HEK293 (cell line): ENCODE measurements at regions not wholly inside any gene's neighbourhood (a gene's known extent, or its start where the extent isn't known, plus 50 kb on each side); places are given as distances from the start of the nearest gene placed in this dataset.

ENCODE experiments used
- MYNN ChIP-seq: fragments of 450-650 bp; formaldehyde crosslinking; IDR thresholded peaks from 2 replicates; pipeline ENCODE4 v1.5.1; 2016; ENCODE audit warnings: missing biosample characterization, missing genetic modification characterization, borderline replicate concordance
- PRDM1 ChIP-seq: fragments of 450-650 bp; formaldehyde crosslinking; IDR thresholded peaks from 2 replicates; pipeline ENCODE4; 2016; ENCODE audit warnings: missing biosample characterization, missing genetic modification characterization
- TCF7L2 ChIP-seq: IDR thresholded peaks from 2 replicates; pipeline ENCODE4 v1.6.1; 2011; ENCODE audit warnings: low read depth, mild to moderate bottlenecking, inconsistent platforms, low read length, moderate library complexity, borderline replicate concordance
- ZBTB17 ChIP-seq: fragments of 450-650 bp; formaldehyde crosslinking; IDR thresholded peaks from 2 replicates; pipeline ENCODE4 v1.5.1; 2016; ENCODE audit warnings: missing biosample characterization, missing genetic modification characterization
- ZIC2 ChIP-seq: fragments of 450-650 bp; formaldehyde crosslinking; IDR thresholded peaks from 2 replicates; pipeline ENCODE4 v1.5.1; 2016; ENCODE audit warnings: missing biosample characterization, missing genetic modification characterization
- ZNF175 ChIP-seq: fragments of 450-650 bp; formaldehyde crosslinking; IDR thresholded peaks from 2 replicates; pipeline ENCODE4 v1.5.1; 2016; ENCODE audit warnings: missing biosample characterization, missing genetic modification characterization
- ZNF350 ChIP-seq: fragments of 450-650 bp; formaldehyde crosslinking; IDR thresholded peaks from 2 replicates; pipeline ENCODE4 v1.5.0; 2017; ENCODE audit warnings: missing biosample characterization, mild to moderate bottlenecking, missing genetic modification characterization
- ZNF585B ChIP-seq: fragments of 450-650 bp; formaldehyde crosslinking; IDR thresholded peaks from 2 replicates; pipeline ENCODE4 v1.5.1; 2016; ENCODE audit warnings: missing biosample characterization, missing genetic modification characterization
- TF ChIP-seq, protein P1 (sequence below): fragments of 450-650 bp; formaldehyde crosslinking; IDR thresholded peaks from 2 replicates; pipeline ENCODE4 v1.5.1; 2016; ENCODE audit warnings: missing biosample characterization, missing genetic modification characterization
- TF ChIP-seq, protein P2 (sequence below): fragments of 450-650 bp; formaldehyde crosslinking; IDR thresholded peaks from 2 replicates; pipeline ENCODE4 v1.5.1; 2016; ENCODE audit warnings: missing biosample characterization, missing genetic modification characterization, low read depth
- TF ChIP-seq, protein P3 (sequence below): fragments of 450-650 bp; formaldehyde crosslinking; IDR thresholded peaks from 2 replicates; pipeline ENCODE4 v1.5.1; 2016; ENCODE audit warnings: missing biosample characterization, missing genetic modification characterization
- TF ChIP-seq, protein P4 (sequence below): fragments of 450-650 bp; formaldehyde crosslinking; IDR thresholded peaks from 2 replicates; pipeline ENCODE4 v1.5.1; 2016; ENCODE audit warnings: missing biosample characterization, missing genetic modification characterization
- TF ChIP-seq, protein P5 (sequence below): fragments of 450-650 bp; formaldehyde crosslinking; IDR thresholded peaks from 2 replicates; pipeline ENCODE4 v1.5.1; 2016; ENCODE audit warnings: missing biosample characterization, missing genetic modification characterization
- TF ChIP-seq, protein P6 (sequence below): fragments of 450-650 bp; IDR thresholded peaks from 2 replicates; pipeline ENCODE4 v1.5.1; 2018; ENCODE audit warnings: missing biosample characterization, mild to moderate bottlenecking, missing genetic modification characterization

DNA sequence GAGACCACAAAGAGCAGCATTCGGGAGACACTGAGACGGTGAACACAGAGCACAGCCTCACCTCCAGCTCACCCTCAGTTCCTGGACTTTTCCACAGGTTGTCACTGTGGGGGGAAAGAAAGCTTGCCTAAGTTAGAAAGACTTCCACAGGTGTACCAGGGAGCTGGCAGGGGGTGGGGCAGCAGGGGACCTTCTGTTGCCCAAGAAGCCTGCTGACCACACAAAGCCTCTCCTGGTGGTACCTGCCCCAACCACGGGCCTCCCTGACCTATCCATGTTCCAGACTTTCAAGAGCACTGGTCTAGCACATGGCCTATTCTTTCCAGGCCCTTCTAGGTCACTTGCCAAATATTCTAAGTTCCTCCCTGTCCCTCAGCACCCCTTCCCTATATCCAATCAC is 550.8 kb downstream of the BNC2 start:
- TF ChIP-seq ZNF585B (tag by site-specific recombination): no peak
- no peak for TF ChIP-seq TCF7L2
- no peak for TF ChIP-seq ZBTB17 (tag by site-specific recombination)
- TF ChIP-seq, protein P1, sequence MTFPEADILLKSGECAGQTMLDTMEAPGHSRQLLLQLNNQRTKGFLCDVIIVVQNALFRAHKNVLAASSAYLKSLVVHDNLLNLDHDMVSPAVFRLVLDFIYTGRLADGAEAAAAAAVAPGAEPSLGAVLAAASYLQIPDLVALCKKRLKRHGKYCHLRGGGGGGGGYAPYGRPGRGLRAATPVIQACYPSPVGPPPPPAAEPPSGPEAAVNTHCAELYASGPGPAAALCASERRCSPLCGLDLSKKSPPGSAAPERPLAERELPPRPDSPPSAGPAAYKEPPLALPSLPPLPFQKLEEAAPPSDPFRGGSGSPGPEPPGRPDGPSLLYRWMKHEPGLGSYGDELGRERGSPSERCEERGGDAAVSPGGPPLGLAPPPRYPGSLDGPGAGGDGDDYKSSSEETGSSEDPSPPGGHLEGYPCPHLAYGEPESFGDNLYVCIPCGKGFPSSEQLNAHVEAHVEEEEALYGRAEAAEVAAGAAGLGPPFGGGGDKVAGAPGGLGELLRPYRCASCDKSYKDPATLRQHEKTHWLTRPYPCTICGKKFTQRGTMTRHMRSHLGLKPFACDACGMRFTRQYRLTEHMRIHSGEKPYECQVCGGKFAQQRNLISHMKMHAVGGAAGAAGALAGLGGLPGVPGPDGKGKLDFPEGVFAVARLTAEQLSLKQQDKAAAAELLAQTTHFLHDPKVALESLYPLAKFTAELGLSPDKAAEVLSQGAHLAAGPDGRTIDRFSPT: no peak
- TF ChIP-seq PRDM1 (tag by site-specific recombination): no peak
- no peak for TF ChIP-seq ZIC2 (tag by site-specific recombination)
- TF ChIP-seq ZNF350 (tag by site-specific recombination): no peak
- TF ChIP-seq, protein P2, sequence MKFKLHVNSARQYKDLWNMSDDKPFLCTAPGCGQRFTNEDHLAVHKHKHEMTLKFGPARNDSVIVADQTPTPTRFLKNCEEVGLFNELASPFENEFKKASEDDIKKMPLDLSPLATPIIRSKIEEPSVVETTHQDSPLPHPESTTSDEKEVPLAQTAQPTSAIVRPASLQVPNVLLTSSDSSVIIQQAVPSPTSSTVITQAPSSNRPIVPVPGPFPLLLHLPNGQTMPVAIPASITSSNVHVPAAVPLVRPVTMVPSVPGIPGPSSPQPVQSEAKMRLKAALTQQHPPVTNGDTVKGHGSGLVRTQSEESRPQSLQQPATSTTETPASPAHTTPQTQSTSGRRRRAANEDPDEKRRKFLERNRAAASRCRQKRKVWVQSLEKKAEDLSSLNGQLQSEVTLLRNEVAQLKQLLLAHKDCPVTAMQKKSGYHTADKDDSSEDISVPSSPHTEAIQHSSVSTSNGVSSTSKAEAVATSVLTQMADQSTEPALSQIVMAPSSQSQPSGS (tag by site-specific recombination): no peak
- TF ChIP-seq, protein P3, sequence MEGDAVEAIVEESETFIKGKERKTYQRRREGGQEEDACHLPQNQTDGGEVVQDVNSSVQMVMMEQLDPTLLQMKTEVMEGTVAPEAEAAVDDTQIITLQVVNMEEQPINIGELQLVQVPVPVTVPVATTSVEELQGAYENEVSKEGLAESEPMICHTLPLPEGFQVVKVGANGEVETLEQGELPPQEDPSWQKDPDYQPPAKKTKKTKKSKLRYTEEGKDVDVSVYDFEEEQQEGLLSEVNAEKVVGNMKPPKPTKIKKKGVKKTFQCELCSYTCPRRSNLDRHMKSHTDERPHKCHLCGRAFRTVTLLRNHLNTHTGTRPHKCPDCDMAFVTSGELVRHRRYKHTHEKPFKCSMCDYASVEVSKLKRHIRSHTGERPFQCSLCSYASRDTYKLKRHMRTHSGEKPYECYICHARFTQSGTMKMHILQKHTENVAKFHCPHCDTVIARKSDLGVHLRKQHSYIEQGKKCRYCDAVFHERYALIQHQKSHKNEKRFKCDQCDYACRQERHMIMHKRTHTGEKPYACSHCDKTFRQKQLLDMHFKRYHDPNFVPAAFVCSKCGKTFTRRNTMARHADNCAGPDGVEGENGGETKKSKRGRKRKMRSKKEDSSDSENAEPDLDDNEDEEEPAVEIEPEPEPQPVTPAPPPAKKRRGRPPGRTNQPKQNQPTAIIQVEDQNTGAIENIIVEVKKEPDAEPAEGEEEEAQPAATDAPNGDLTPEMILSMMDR (tag by site-specific recombination): no peak
- TF ChIP-seq ZNF175 (tag by site-specific recombination): no peak
- TF ChIP-seq, protein P4, sequence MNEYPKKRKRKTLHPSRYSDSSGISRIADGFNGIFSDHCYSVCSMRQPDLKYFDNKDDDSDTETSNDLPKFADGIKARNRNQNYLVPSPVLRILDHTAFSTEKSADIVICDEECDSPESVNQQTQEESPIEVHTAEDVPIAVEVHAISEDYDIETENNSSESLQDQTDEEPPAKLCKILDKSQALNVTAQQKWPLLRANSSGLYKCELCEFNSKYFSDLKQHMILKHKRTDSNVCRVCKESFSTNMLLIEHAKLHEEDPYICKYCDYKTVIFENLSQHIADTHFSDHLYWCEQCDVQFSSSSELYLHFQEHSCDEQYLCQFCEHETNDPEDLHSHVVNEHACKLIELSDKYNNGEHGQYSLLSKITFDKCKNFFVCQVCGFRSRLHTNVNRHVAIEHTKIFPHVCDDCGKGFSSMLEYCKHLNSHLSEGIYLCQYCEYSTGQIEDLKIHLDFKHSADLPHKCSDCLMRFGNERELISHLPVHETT (tag by site-specific recombination): no peak
- TF ChIP-seq, protein P5, sequence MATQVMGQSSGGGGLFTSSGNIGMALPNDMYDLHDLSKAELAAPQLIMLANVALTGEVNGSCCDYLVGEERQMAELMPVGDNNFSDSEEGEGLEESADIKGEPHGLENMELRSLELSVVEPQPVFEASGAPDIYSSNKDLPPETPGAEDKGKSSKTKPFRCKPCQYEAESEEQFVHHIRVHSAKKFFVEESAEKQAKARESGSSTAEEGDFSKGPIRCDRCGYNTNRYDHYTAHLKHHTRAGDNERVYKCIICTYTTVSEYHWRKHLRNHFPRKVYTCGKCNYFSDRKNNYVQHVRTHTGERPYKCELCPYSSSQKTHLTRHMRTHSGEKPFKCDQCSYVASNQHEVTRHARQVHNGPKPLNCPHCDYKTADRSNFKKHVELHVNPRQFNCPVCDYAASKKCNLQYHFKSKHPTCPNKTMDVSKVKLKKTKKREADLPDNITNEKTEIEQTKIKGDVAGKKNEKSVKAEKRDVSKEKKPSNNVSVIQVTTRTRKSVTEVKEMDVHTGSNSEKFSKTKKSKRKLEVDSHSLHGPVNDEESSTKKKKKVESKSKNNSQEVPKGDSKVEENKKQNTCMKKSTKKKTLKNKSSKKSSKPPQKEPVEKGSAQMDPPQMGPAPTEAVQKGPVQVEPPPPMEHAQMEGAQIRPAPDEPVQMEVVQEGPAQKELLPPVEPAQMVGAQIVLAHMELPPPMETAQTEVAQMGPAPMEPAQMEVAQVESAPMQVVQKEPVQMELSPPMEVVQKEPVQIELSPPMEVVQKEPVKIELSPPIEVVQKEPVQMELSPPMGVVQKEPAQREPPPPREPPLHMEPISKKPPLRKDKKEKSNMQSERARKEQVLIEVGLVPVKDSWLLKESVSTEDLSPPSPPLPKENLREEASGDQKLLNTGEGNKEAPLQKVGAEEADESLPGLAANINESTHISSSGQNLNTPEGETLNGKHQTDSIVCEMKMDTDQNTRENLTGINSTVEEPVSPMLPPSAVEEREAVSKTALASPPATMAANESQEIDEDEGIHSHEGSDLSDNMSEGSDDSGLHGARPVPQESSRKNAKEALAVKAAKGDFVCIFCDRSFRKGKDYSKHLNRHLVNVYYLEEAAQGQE (tag by site-specific recombination): no peak
- no peak for TF ChIP-seq MYNN (tag by site-specific recombination)
- TF ChIP-seq, protein P6, sequence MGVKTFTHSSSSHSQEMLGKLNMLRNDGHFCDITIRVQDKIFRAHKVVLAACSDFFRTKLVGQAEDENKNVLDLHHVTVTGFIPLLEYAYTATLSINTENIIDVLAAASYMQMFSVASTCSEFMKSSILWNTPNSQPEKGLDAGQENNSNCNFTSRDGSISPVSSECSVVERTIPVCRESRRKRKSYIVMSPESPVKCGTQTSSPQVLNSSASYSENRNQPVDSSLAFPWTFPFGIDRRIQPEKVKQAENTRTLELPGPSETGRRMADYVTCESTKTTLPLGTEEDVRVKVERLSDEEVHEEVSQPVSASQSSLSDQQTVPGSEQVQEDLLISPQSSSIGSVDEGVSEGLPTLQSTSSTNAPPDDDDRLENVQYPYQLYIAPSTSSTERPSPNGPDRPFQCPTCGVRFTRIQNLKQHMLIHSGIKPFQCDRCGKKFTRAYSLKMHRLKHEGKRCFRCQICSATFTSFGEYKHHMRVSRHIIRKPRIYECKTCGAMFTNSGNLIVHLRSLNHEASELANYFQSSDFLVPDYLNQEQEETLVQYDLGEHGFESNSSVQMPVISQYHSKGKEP (tag by site-specific recombination): no peak
